ENCODE measurements at regions not wholly inside any gene's neighbourhood (a gene's known extent, or its start where the extent isn't known, plus 50 kb on each side); places are given as distances from the start of the nearest gene placed in this dataset.

GRCh38 chr17:77839698-77840512, 118.6 kb upstream of the TNRC6C start:
- ChIA-PET CTCF (interaction anchor here (0.7 kb wide), 1 partner anchor 298 kb away, joined by 3 read pairs; no protein-coding TSS in a partner anchor), POLR2A (interaction anchor here (1.5 kb wide), 1 partner anchor 119 kb away, joined by 6 read pairs; the partner anchor contains the start of gene TNRC6C)
- no peak for TF ChIP-seq ZBTB1 (tag by site-specific recombination; IDR thresholded peaks at IDR 0.05)
- TF ChIP-seq ZNF10 (tag by site-specific recombination; IDR thresholded peaks at IDR 0.05), result no peak
- no peak for TF ChIP-seq ZFP41 (tag by site-specific recombination; IDR thresholded peaks at IDR 0.05; ENCODE audit: borderline replicate concordance)
- no peak for TF ChIP-seq ZNF266 (tag by site-specific recombination; IDR thresholded peaks at IDR 0.05; ENCODE audit: low read depth)
- TF ChIP-seq ZNF600 (tag by site-specific recombination; IDR thresholded peaks at IDR 0.05), result peak; percentile 43; the same call in 1 of the 2 replicates
- peak; percentile 54 for TF ChIP-seq GLIS1 (tag by site-specific recombination; IDR thresholded peaks at IDR 0.05)
- TF ChIP-seq PBX3 (CRISPR knock-in tag; IDR thresholded peaks at IDR 0.05), result no peak
- Histone ChIP-seq H3K36me3 (ENCODE audit: control insufficient read depth in 2 of 2, insufficient read depth in 1 of 2, low read length in 2 of 2) (no peaks in the 10 kb centered on the region), H3K4me1 (ENCODE audit: control insufficient read depth, insufficient read depth, low read length) (peaks cover 4% of the 10 kb centered on the region; the same call in 1 of the 2 replicates), H3K9me3 (ENCODE audit: control insufficient read depth, insufficient read depth, low read depth, low read length) (no peaks in the 10 kb centered on the region), H3K4me3 (ENCODE audit: low read depth, low read length) (no peak overlapping the region), H3K27ac (ENCODE audit: extremely low read depth, low read depth, low read length) (no peak overlapping the region)

- Histone ChIP-seq H3K36me3 (ENCODE audit: control insufficient read depth in 2 of 2, insufficient read depth in 1 of 2, low read length in 2 of 2) (no peaks in the 10 kb centered on the region), H3K4me3 (ENCODE audit: low read depth, low read length) (no peak overlapping the region), H3K9me3 (ENCODE audit: control insufficient read depth, insufficient read depth, low read depth, low read length) (no peaks in the 10 kb centered on the region), H3K4me1 (ENCODE audit: control insufficient read depth, insufficient read depth, low read length) (peaks cover 4% of the 10 kb centered on the region; the same call in 1 of the 2 replicates), H3K27ac (ENCODE audit: extremely low read depth, low read depth, low read length) (no peak overlapping the region)
- ChIA-PET CTCF (interaction anchor here (0.7 to 1.0 kb wide), 3 partner anchors 55 to 298 kb away, joined by 3 read pairs; no protein-coding TSS in a partner anchor), POLR2A (interaction anchor here (1.5 kb wide), 1 partner anchor 118 kb away, joined by 6 read pairs; the partner anchor contains the start of gene TNRC6C)
- no peak for TF ChIP-seq ZNF513 (tag by site-specific recombination; IDR thresholded peaks at IDR 0.05)
- TF ChIP-seq ZNF211 (tag by site-specific recombination; IDR thresholded peaks at IDR 0.05; ENCODE audit: low read depth), result no peak
- TF ChIP-seq ZNF311 (tag by site-specific recombination; IDR thresholded peaks at IDR 0.05; ENCODE audit: borderline replicate concordance), result no peak
- TF ChIP-seq GFI1B (tag by site-specific recombination; IDR thresholded peaks at IDR 0.05), result no peak
- TF ChIP-seq ZNF837 (tag by site-specific recombination; IDR thresholded peaks at IDR 0.05), result no peak
- TF ChIP-seq ZNF391 (tag by site-specific recombination; IDR thresholded peaks at IDR 0.05; ENCODE audit: borderline replicate concordance, low read depth), result no peak
- TF ChIP-seq ZNF138 (tag by site-specific recombination; IDR thresholded peaks at IDR 0.05; ENCODE audit: borderline replicate concordance), result no peak
Measured at GRCh38 chr17:77840513-77841165, 117.9 kb upstream of the TNRC6C start.

GRCh38 chr17:77841742-77842527, 116.6 kb upstream of the TNRC6C start:
- H3K9me3 ChIP-seq (ENCODE audit: control insufficient read depth, insufficient read depth, low read depth, low read length), result no peaks in the 10 kb centered on the region

More at GRCh38 chr17:77841742-77842527, 116.6 kb upstream of the TNRC6C start:
- Histone ChIP-seq H3K4me3 (ENCODE audit: low read depth, low read length) (no peak overlapping the region), H3K27ac (ENCODE audit: extremely low read depth, low read depth, low read length) (no peak overlapping the region), H3K36me3 (ENCODE audit: control insufficient read depth in 2 of 2, insufficient read depth in 1 of 2, low read length in 2 of 2) (no peaks in the 10 kb centered on the region), H3K4me1 (ENCODE audit: control insufficient read depth, insufficient read depth, low read length) (peaks cover 4% of the 10 kb centered on the region; the same call in 1 of the 2 replicates)
- ChIA-PET CTCF (interaction anchor here (1.0 kb wide), 1 partner anchor 299 kb away, joined by 3 read pairs; no protein-coding TSS in a partner anchor), POLR2A (interaction anchor here (1.5 kb wide), 1 partner anchor 116 kb away, joined by 4 read pairs; the partner anchor contains the start of gene TNRC6C)
- TF ChIP-seq ZBTB44 (tag by site-specific recombination; IDR thresholded peaks at IDR 0.05), result no peak
- TF ChIP-seq ZNF16 (tag by site-specific recombination; IDR thresholded peaks at IDR 0.05; ENCODE audit: low read depth), result no peak
- no peak for TF ChIP-seq ZNF24 (tag by site-specific recombination; IDR thresholded peaks at IDR 0.05)
- no peak for TF ChIP-seq ZNF404 (tag by site-specific recombination; IDR thresholded peaks at IDR 0.05)
- TF ChIP-seq ZIC2 (tag by site-specific recombination; IDR thresholded peaks at IDR 0.05), result no peak
- no peak for TF ChIP-seq ZSCAN16 (tag by site-specific recombination; IDR thresholded peaks at IDR 0.05)
- TF ChIP-seq ZNF138 (tag by site-specific recombination; IDR thresholded peaks at IDR 0.05; ENCODE audit: borderline replicate concordance), result no peak
- no peak for TF ChIP-seq ZNF670 (tag by site-specific recombination; IDR thresholded peaks at IDR 0.05; ENCODE audit: low read depth)
